K562 (cell line): ENCODE measurements at regions not wholly inside any gene's neighbourhood (a gene's known extent, or its start where the extent isn't known, plus 50 kb on each side); places are given as distances from the start of the nearest gene placed in this dataset.

ENCODE experiments used
- ATAC-seq: fragments of 200-7000 bp; cut with Tn5 transposase; 3 replicates; pipeline ENCODE4 v1.9.1; 2020; ENCODE audit warnings: moderate library complexity
- BruUV-seq: library from RNA; stranded (reverse); fragments of 400-500 nt; replicated peaks from 2 replicates; lab custom pipeline; 2021; lab: Mats Ljungman, UMichigan
- CTCF ChIA-PET: fragments of 300-600 bp; formaldehyde crosslinking; extraction: SDS; loops from one replicate; lab custom pipeline; 2021; ENCODE audit warnings: low intra/inter-chr PET ratio; lab: Yijun Ruan, JAX
- POLR2A ChIA-PET: fragments of 300-600, 350-650 bp; sonication (Branson Sonifier 250); formaldehyde crosslinking; extraction: SDS; loops from one replicate; lab custom pipeline; 2021; ENCODE audit warnings: antibody characterized with exemption, inconsistent platforms; lab: Yijun Ruan, JAX
- DNase-seq, 4 experiments: peaks; one replicate each; pipeline versions ENCODE4 v3.0.0 to v3.0.0-alpha.2; 2011 to 2018; ENCODE audit warnings: low spot score in 3 of 4, mixed read lengths in 3 of 4; ENCODE audit errors: extremely low read depth in 1 of 4
- FAIRE-seq: peaks from 2 replicates; lab custom pipeline; 2011; peaks lifted over from hg19 to GRCh38; lab: Jason Lieb, UNC
- H2AFZ ChIP-seq: 2 replicates; pipeline ENCODE4 v1.6.0; 2011; ENCODE audit warnings: low read depth, low read length, control low read depth, inconsistent platforms
- H3K27ac ChIP-seq: fragments of 200-600 bp; 3 replicates; pipeline ENCODE4 v1.8.0; 2011; ENCODE audit warnings: low read depth, mild to moderate bottlenecking, control low read depth, inconsistent platforms, low read length, moderate library complexity, mixed read lengths; ENCODE audit errors: extremely low read depth
- H3K27me3 ChIP-seq, 2 experiments: fragments of 300-600 bp in 1 of 2; 2 replicates in 1 of 2; 3 replicates in 1 of 2; pipeline versions ENCODE4 v1.6.0 to v1.8.0; 2011; ENCODE audit warnings: inconsistent platforms in 2 of 2, low read length in 2 of 2, mild to moderate bottlenecking in 1 of 2, mixed read lengths in 1 of 2, moderate library complexity in 1 of 2; ENCODE audit not compliant: control insufficient read depth in 2 of 2, insufficient read depth in 2 of 2
- H3K36me3 ChIP-seq: fragments of 300-600 bp; 3 replicates; pipeline ENCODE4 v1.8.0; 2011; ENCODE audit warnings: mild to moderate bottlenecking, low read length, inconsistent platforms; ENCODE audit not compliant: control insufficient read depth, insufficient read depth
- H3K4me1 ChIP-seq, 2 experiments: fragments of 200-600 bp in 1 of 2; replicated peaks in 1 of 2; 2 replicates in 1 of 2; 3 replicates in 1 of 2; pipeline versions ENCODE4 v1.5.1 to v1.8.0; 2011; ENCODE audit warnings: inconsistent platforms in 2 of 2, low read length in 2 of 2, mild to moderate bottlenecking in 1 of 2, mixed read lengths in 1 of 2, moderate library complexity in 1 of 2; ENCODE audit not compliant: control insufficient read depth in 2 of 2, insufficient read depth in 2 of 2
- H3K4me2 ChIP-seq: 2 replicates; pipeline ENCODE4 v1.6.1; 2011; ENCODE audit warnings: low read length, control low read depth, inconsistent platforms, mixed read lengths; ENCODE audit not compliant: insufficient read depth
- H3K4me3 ChIP-seq: fragments of 200-600 bp; sonication (generic), shearing (Covaris generic); 2 replicates; pipeline ENCODE4 v1.5.1; 2016; ENCODE audit warnings: control low read depth, inconsistent platforms
- H3K79me2 ChIP-seq: fragments of 200-600 bp; 3 replicates; pipeline ENCODE4 v1.8.0; 2011; ENCODE audit warnings: low read length, inconsistent platforms; ENCODE audit not compliant: control insufficient read depth, insufficient read depth
- H3K9ac ChIP-seq, 2 experiments: 2 replicates each; pipeline versions ENCODE4 v1.6.0 to v1.6.1; 2011; ENCODE audit warnings: low read depth in 2 of 2, low read length in 2 of 2, control low read depth in 1 of 2, inconsistent platforms in 1 of 2, mild to moderate bottlenecking in 1 of 2, mixed read lengths in 1 of 2; ENCODE audit not compliant: insufficient read depth in 1 of 2
- H3K9me1 ChIP-seq: one replicate; pipeline ENCODE4 v1.6.0; 2011; ENCODE audit warnings: inconsistent platforms, mild to moderate bottlenecking, low read length, moderate library complexity; ENCODE audit not compliant: control insufficient read depth, insufficient read depth
- H3K9me3 ChIP-seq: replicated peaks from 2 replicates; pipeline ENCODE4 v1.5.1; 2011; ENCODE audit warnings: low read depth, low read length, inconsistent platforms; ENCODE audit not compliant: control insufficient read depth, insufficient read depth
- H4K20me1 ChIP-seq: replicated peaks from 2 replicates; pipeline ENCODE4 v1.6.1; 2011; ENCODE audit warnings: low read length, inconsistent platforms, mixed read lengths; ENCODE audit not compliant: control insufficient read depth, insufficient read depth
- BMI1 ChIP-seq: fragments of 150-350 bp; IDR thresholded peaks from 2 replicates; pipeline ENCODE4 v1.6.1; 2014; ENCODE audit warnings: low read length
- DACH1 ChIP-seq: fragments of 450-650 bp; IDR thresholded peaks from 2 replicates; pipeline ENCODE4 v1.6.1; 2018; ENCODE audit not compliant: partially characterized antibody
- FOSL1 ChIP-seq: fragments of 200-800 bp; sonication (Bioruptor generic); conservative IDR thresholded peaks from 2 replicates; pipeline ENCODE4 v1.6.1; 2016; ENCODE audit warnings: missing genetic modification characterization, missing compliant biosample characterization
- HLTF ChIP-seq: fragments of 450-650 bp; IDR thresholded peaks from 2 replicates; pipeline ENCODE4 v1.6.1; 2016
- HSF4 ChIP-seq: fragments of 250-450 bp; sonication (Bioruptor Pico); IDR thresholded peaks from 2 replicates; pipeline ENCODE4 v2.1.2; 2022; ENCODE audit warnings: mild to moderate bottlenecking, moderate library complexity, borderline replicate concordance
- JUND ChIP-seq, 2 experiments: IDR thresholded peaks; 2 replicates in 1 of 2; 3 replicates in 1 of 2; pipeline ENCODE4 v1.6.1; 2011; ENCODE audit warnings: borderline replicate concordance in 2 of 2, low read depth in 2 of 2, low read length in 2 of 2, improper control_type of control experiment in 1 of 2, missing biosample characterization in 1 of 2, missing genetic modification characterization in 1 of 2, missing genetic modification reagents in 1 of 2
- LCOR ChIP-seq: sonication (generic); formaldehyde crosslinking; IDR thresholded peaks from 2 replicates; pipeline ENCODE4 v1.8.0; 2022; ENCODE audit warnings: mild to moderate bottlenecking, missing genetic modification reagents
- MCM7 ChIP-seq, 2 experiments: fragments of 450-650 bp; IDR thresholded peaks; 2 replicates each; pipeline ENCODE4 v1.6.1; 2016 to 2018
- MTF1 ChIP-seq: fragments of 250-450 bp; sonication (Bioruptor Pico); IDR thresholded peaks from 2 replicates; pipeline ENCODE4 v1.9.0; 2021; ENCODE audit warnings: moderate library complexity, mild to moderate bottlenecking, inconsistent platforms, borderline replicate concordance
- NCOA6 ChIP-seq: fragments of 450-650 bp; IDR thresholded peaks from 2 replicates; pipeline ENCODE4 v1.6.1; 2017; ENCODE audit warnings: mild to moderate bottlenecking
- NR2F6 ChIP-seq: fragments of 450-650 bp; formaldehyde crosslinking; IDR thresholded peaks from 2 replicates; pipeline ENCODE4 v1.4.0; 2020; ENCODE audit warnings: mild to moderate bottlenecking
- POLR2AphosphoS2 ChIP-seq: IDR thresholded peaks from 2 replicates; pipeline ENCODE4 v1.6.1; 2012; ENCODE audit warnings: low read length, improper control_type of control experiment
- SIN3A ChIP-seq, 2 experiments: fragments of 150-350 bp in 1 of 2; IDR thresholded peaks; 2 replicates each; pipeline ENCODE4 v1.6.1; 2011 to 2016; ENCODE audit warnings: borderline replicate concordance in 2 of 2, low read depth in 2 of 2, low read length in 2 of 2, mild to moderate bottlenecking in 2 of 2, moderate library complexity in 2 of 2; ENCODE audit not compliant: control insufficient read depth in 1 of 2
- ZBED1 ChIP-seq: IDR thresholded peaks from 2 replicates; pipeline ENCODE4 v1.6.1; 2014
- ZNF133 ChIP-seq: fragments of 250-450 bp; sonication (Bioruptor Pico); IDR thresholded peaks from 2 replicates; pipeline ENCODE4 v1.4.0; 2020; ENCODE audit warnings: mild to moderate bottlenecking
- WGBS: fragments of 100-300 bp; shearing (Covaris generic); methylation state at CpG from one replicate; pipeline ENCODE4 v1.1.6; 2016; ENCODE audit warnings: low coverage, mixed read lengths; ENCODE audit not compliant: insufficient coverage; ENCODE audit errors: missing lambda C conversion rate; 5-methylcytosine and 5-hydroxymethylcytosine counted together
- in situ Hi-C: fragments of 300-500 bp; cut with MboI; formaldehyde crosslinking; loops from 4 replicates; pipeline ENCODE4 v1.15.0; 2018; ENCODE audit warnings: inconsistent platforms, mixed read lengths
- intact Hi-C: fragments of 100-400 bp; cut with micrococcal nuclease; formaldehyde crosslinking; loops from 2 replicates; pipeline ENCODE4 v1.14.2; 2022

GRCh38 chr3:153429821-153430220 is 267.8 kb downstream of the RAP2B start:
- Histone ChIP-seq H3K4me2 (no peak overlapping the region), H3K27ac (no peak overlapping the region), H3K4me3 (no peak overlapping the region), H3K4me1 (no peaks in the 10 kb centered on the region), H3K79me2 (no peaks in the 10 kb centered on the region), H3K9me3 (no peaks in the 10 kb centered on the region), H3K36me3 (no peaks in the 10 kb centered on the region), H3K27me3 (no peaks in the 10 kb centered on the region), H4K20me1 (no peaks in the 10 kb centered on the region), H2AFZ (0 out of 2 replicates have a peak overlapping the region, but pooled peaks have one; percentile 20), H3K9me1 (no peaks in the 10 kb centered on the region), H3K9ac (no peak overlapping the region)
- ChIA-PET POLR2A (no interaction called here), CTCF (no interaction called here)
- ATAC-seq (no peak), FAIRE-seq (no peak), DNase-seq (peak in 1 of 4 experiments; percentile 6)
- intact Hi-C loops (no loop called here), in situ Hi-C loops (no loop called here)
- TF ChIP-seq FOSL1 (tag), result 0 out of 2 replicates have a peak, but pooled peaks have one; percentile 19
- TF ChIP-seq MTF1, result no peak
- TF ChIP-seq JUND (IDR thresholded peaks at IDR 0.05; ENCODE audit: borderline replicate concordance, low read depth, low read length), result no peak
- peak; percentile 46; the same call in 1 of the 3 replicates for TF ChIP-seq JUND (tag; IDR thresholded peaks at IDR 0.05; ENCODE audit: borderline replicate concordance, low read depth, low read length)
- WGBS, result 11% methylated on average over 4 of the region's 4 CpGs
- BruUV-seq, result no TSS peak

GRCh38 chr3:153431076-153431475 is 269.1 kb downstream of the RAP2B start:
- H3K4me2 ChIP-seq, result no peak overlapping the region
- no peak for FAIRE-seq
- intact Hi-C loops, result no loop called here

More at GRCh38 chr3:153431076-153431475, 269.1 kb downstream of the RAP2B start:
- no peak overlapping the region for H2AFZ ChIP-seq
- DNase-seq (no peak), ATAC-seq (no peak)
- no peak overlapping the region for H3K9ac ChIP-seq
- in situ Hi-C loops, result no loop called here
- H3K36me3 ChIP-seq, result no peaks in the 10 kb centered on the region
- no peak overlapping the region for H3K4me3 ChIP-seq
- H3K79me2 ChIP-seq, result no peaks in the 10 kb centered on the region
- H4K20me1 ChIP-seq, result no peaks in the 10 kb centered on the region
- H3K9me1 ChIP-seq, result no peaks in the 10 kb centered on the region
- H3K27me3 ChIP-seq, result no peaks in the 10 kb centered on the region
- no peaks in the 10 kb centered on the region for H3K4me1 ChIP-seq
- no peaks in the 10 kb centered on the region for H3K9me3 ChIP-seq
- no peak overlapping the region for H3K27ac ChIP-seq
- TF ChIP-seq SIN3A (IDR thresholded peaks at IDR 0.05; ENCODE audit: borderline replicate concordance in 2 of 2, control insufficient read depth in 1 of 2, low read depth in 2 of 2, low read length in 2 of 2), result no peak
- TF ChIP-seq HSF4 (CRISPR knock-in tag), result no peak
- TF ChIP-seq POLR2AphosphoS2, result no peak
- TF ChIP-seq DACH1, result no peak
- no peak for TF ChIP-seq BMI1
- TF ChIP-seq LCOR (CRISPR knock-in tag), result no peak
- no peak for TF ChIP-seq MCM7 (IDR thresholded peaks at IDR 0.05)
- no peak for TF ChIP-seq HLTF
- TF ChIP-seq NR2F6, result no peak
- TF ChIP-seq ZNF133, result no peak
- no peak for TF ChIP-seq ZBED1
- no peak for TF ChIP-seq NCOA6
- TF ChIP-seq, all 486 proteins: peak for 0
- POLR2A ChIA-PET, result interaction anchor here (1.0 kb wide), 1 partner anchor 65 kb away, joined by 3 read pairs; no protein-coding TSS in a partner anchor
- 10% methylated on average over 1 of the region's 1 CpG for WGBS
- BruUV-seq, result no TSS peak
- CTCF ChIA-PET, result no interaction called here
